Caco-2 (cell line): ENCODE measurements at regions not wholly inside any gene's neighbourhood (a gene's known extent, or its start where the extent isn't known, plus 50 kb on each side); places are given as distances from the start of the nearest gene placed in this dataset.

Experiments used
- BruUV-seq: library from RNA; stranded (reverse); fragments of 400-500 nt; replicated peaks from 2 replicates; lab custom pipeline; 2021; lab: Mats Ljungman, UMichigan
- CTCF ChIA-PET: fragments of 300-600 bp; sonication (Branson Sonifier 250); formaldehyde crosslinking; loops from one replicate; lab custom pipeline; 2022; ENCODE audit warnings: antibody characterized with exemption; lab: Charles Lee
- POLR2A ChIA-PET: fragments of 300-600 bp; sonication (Branson Sonifier 250); formaldehyde crosslinking; loops from one replicate; lab custom pipeline; 2022; ENCODE audit warnings: antibody characterized with exemption; lab: Charles Lee
- DNase-seq, 2 experiments: peaks; one replicate each; pipeline versions ENCODE4 v3.0.0 to v3.0.0-alpha.2; 2020 to 2022
- H3K27me3 ChIP-seq: replicated peaks from 2 replicates; pipeline ENCODE4 v1.6.0; 2011; ENCODE audit warnings: low read length; ENCODE audit not compliant: control insufficient read depth, insufficient read depth
- H3K36me3 ChIP-seq: 2 replicates; pipeline ENCODE4 v1.5.1; 2011; ENCODE audit warnings: low read length; ENCODE audit not compliant: control insufficient read depth, insufficient read depth
- H3K4me1 ChIP-seq: fragments of 250-450 bp; sonication (Bioruptor Pico); 2 replicates; pipeline ENCODE4 v1.5.1; 2020; ENCODE audit warnings: mild to moderate bottlenecking
- H3K4me3 ChIP-seq: 2 replicates; pipeline ENCODE4 v1.5.1; 2011; ENCODE audit warnings: low read depth, mild to moderate bottlenecking, control low read depth, low read length
- H3K9me3 ChIP-seq: fragments of 250-450 bp; sonication (Bioruptor Pico); 2 replicates; pipeline ENCODE4 v1.5.1; 2020; ENCODE audit warnings: mild to moderate bottlenecking, moderate library complexity
- H3K27ac Mint-ChIP-seq: one replicate; pipeline ENCODE4 v1.8.0; 2022; ENCODE audit warnings: mixed read lengths; ENCODE audit not compliant: unreplicated experiment
- H3K27me3 Mint-ChIP-seq: one replicate; pipeline ENCODE4 v1.8.0; 2022; ENCODE audit warnings: mixed read lengths; ENCODE audit not compliant: insufficient read depth, unreplicated experiment
- H3K36me3 Mint-ChIP-seq: one replicate; pipeline ENCODE4 v1.8.0; 2022; ENCODE audit warnings: mild to moderate bottlenecking, mixed read lengths; ENCODE audit not compliant: insufficient read depth, unreplicated experiment
- H3K4me1 Mint-ChIP-seq: one replicate; pipeline ENCODE4 v1.8.0; 2022; ENCODE audit warnings: low read depth, mixed read lengths; ENCODE audit not compliant: unreplicated experiment
- H3K4me3 Mint-ChIP-seq: one replicate; pipeline ENCODE4 v1.8.0; 2022; ENCODE audit warnings: mild to moderate bottlenecking, moderate library complexity, mixed read lengths; ENCODE audit not compliant: unreplicated experiment
- H3K9me3 Mint-ChIP-seq: one replicate; pipeline ENCODE4 v1.8.0; 2022; ENCODE audit warnings: mixed read lengths; ENCODE audit not compliant: unreplicated experiment
- intact Hi-C: fragments of 100-400 bp; cut with micrococcal nuclease; formaldehyde crosslinking; loops from one replicate; pipeline ENCODE4 v1.10.0; 2022; ENCODE audit not compliant: unreplicated experiment
- TF ChIP-seq, protein P1 (sequence below), 2 experiments: fragments of 200-600 bp in 1 of 2; IDR thresholded peaks; 1 replicate in 1 of 2; 2 replicates in 1 of 2; pipeline versions ENCODE4 v1.5.1 to v1.8.0; 2011 to 2022; ENCODE audit warnings: antibody characterized with exemption in 1 of 2, control low read depth in 1 of 2, inconsistent platforms in 1 of 2, low read depth in 1 of 2, low read length in 1 of 2, mild to moderate bottlenecking in 1 of 2, moderate library complexity in 1 of 2; ENCODE audit not compliant: insufficient read depth in 1 of 2, severe bottlenecking in 1 of 2, unreplicated experiment in 1 of 2

DNA sequence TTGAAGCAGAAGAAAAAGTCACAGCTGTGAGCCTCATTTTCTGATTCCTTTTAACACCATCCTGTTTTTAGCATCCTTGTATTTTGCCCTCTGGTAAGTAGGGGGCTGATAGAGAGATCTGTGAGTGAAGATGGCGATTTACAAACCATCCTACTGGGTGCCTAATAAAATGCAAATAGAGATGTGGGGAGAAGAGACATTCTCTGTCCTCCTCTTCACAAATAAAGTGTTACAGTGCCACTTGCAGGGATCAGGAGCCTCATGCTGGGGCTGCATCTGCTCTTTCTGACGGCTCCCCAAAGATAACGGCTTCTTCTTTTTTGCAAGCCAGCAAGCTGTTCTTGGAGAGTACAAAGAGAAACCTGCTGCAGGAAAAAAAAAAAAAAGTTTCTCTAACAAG lies 418.6 kb downstream of the TOX3 start:
- Histone ChIP-seq H3K9me3 (0 out of 2 replicates have a peak, but pooled peaks cover 4% of the 10 kb centered on the region), H3K4me1 (no peaks in the 10 kb centered on the region), H3K36me3 (no peaks in the 10 kb centered on the region), H3K27me3 (no peaks in the 10 kb centered on the region; the same call in 1 of the 2 replicates), H3K4me3 (no peak overlapping the region)
- ChIA-PET POLR2A (no interaction called here), CTCF (interaction anchor here (1.2 kb wide), 1 partner anchor 59 kb away, joined by 3 read pairs; no protein-coding TSS in a partner anchor)
- H3K27ac Mint-ChIP-seq, result no peak overlapping the region
- DNase-seq, result no peak
- no TSS peak for BruUV-seq
- H3K4me1 Mint-ChIP-seq, result no peaks in the 10 kb centered on the region
- TF ChIP-seq, protein P1, sequence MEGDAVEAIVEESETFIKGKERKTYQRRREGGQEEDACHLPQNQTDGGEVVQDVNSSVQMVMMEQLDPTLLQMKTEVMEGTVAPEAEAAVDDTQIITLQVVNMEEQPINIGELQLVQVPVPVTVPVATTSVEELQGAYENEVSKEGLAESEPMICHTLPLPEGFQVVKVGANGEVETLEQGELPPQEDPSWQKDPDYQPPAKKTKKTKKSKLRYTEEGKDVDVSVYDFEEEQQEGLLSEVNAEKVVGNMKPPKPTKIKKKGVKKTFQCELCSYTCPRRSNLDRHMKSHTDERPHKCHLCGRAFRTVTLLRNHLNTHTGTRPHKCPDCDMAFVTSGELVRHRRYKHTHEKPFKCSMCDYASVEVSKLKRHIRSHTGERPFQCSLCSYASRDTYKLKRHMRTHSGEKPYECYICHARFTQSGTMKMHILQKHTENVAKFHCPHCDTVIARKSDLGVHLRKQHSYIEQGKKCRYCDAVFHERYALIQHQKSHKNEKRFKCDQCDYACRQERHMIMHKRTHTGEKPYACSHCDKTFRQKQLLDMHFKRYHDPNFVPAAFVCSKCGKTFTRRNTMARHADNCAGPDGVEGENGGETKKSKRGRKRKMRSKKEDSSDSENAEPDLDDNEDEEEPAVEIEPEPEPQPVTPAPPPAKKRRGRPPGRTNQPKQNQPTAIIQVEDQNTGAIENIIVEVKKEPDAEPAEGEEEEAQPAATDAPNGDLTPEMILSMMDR (IDR thresholded peaks at IDR 0.05; ENCODE audit: insufficient read depth in 1 of 2, low read depth in 1 of 2, low read length in 1 of 2, severe bottlenecking in 1 of 2, unreplicated experiment in 1 of 2), result no peak
- intact Hi-C loops, result no loop called here
- no peak overlapping the region for H3K4me3 Mint-ChIP-seq
- no peaks in the 10 kb centered on the region for H3K36me3 Mint-ChIP-seq
- no peaks in the 10 kb centered on the region for H3K9me3 Mint-ChIP-seq
- peaks cover 1% of the 10 kb centered on the region for H3K27me3 Mint-ChIP-seq

DNA sequence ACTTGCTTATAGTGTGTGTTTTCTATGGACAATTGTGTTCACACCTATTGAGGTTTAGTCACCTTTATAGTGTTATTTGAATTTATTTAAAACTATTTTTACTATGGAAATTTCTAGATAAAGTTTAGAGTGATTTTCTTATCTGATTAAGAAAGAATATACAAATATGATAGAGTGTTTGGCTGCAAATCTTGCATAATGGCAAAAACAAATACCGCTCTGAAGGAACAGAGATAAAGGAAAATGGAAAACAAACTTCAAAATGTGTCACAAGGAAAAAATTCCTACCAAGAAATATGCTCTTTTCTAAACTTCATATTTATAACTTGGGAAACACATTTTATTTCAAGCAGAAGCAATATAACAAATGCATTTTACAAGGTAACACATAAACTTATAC lies 423.1 kb downstream of the TOX3 start:
- intact Hi-C loops, result no loop called here
- DNase-seq, result no peak
- no peaks in the 10 kb centered on the region; the same call in 1 of the 2 replicates for H3K27me3 ChIP-seq
- TF ChIP-seq, protein P1 (IDR thresholded peaks at IDR 0.05; ENCODE audit: insufficient read depth in 1 of 2, low read depth in 1 of 2, low read length in 1 of 2, severe bottlenecking in 1 of 2, unreplicated experiment in 1 of 2), result no peak
- BruUV-seq, result no TSS peak
- H3K27ac Mint-ChIP-seq, result no peak overlapping the region
- H3K27me3 Mint-ChIP-seq, result no peaks in the 10 kb centered on the region
- no peak overlapping the region for H3K4me3 ChIP-seq
- H3K4me3 Mint-ChIP-seq, result no peak overlapping the region
- no peaks in the 10 kb centered on the region for H3K36me3 ChIP-seq
- no peaks in the 10 kb centered on the region for H3K4me1 Mint-ChIP-seq
- H3K9me3 Mint-ChIP-seq, result peaks cover 29% of the 10 kb centered on the region
- no peaks in the 10 kb centered on the region for H3K36me3 Mint-ChIP-seq
- ChIA-PET CTCF (no interaction called here), POLR2A (no interaction called here)
- no peaks in the 10 kb centered on the region for H3K4me1 ChIP-seq
- peaks cover 12% of the 10 kb centered on the region for H3K9me3 ChIP-seq

DNA sequence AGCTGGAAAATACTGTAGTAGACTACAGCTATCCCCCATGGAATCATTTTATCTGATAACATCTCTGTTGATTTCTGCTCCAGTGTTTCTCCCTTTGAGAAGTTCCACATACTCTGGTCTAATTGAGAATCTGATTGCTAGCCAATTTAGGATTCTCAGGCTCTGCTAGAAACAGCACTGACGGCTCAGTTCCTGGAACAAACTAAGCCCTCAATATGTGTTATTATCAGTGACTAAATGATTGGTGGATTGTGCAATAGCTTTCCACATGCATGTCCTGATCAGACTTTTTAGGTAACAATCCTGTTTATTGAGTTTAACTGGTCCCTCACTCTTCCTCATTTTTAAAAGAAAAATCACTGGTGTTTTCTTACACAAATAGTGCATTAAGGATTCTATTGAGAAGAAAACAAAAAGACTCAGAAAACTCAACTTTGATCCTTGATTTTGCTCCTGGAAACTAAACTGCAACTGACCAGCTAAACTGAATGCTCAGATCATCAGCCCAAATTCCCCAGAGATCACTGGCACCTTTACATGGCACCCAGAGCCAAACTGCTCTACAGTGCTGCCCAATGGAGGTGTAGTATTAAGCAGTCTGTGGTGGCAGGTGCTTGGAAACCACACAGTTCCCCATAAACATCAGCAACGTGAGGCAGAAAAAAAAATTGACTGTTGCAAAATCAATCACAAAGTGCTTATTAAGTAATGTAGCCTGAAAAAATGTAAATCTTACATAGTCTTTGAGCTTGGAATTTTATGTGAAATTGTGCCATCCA lies 423.7 kb downstream of the TOX3 start:
- no peaks in the 10 kb centered on the region for H3K4me1 Mint-ChIP-seq
- Histone ChIP-seq H3K4me3 (no peak overlapping the region), H3K9me3 (peaks cover 12% of the 10 kb centered on the region), H3K27me3 (no peaks in the 10 kb centered on the region; the same call in 1 of the 2 replicates), H3K4me1 (no peaks in the 10 kb centered on the region), H3K36me3 (no peaks in the 10 kb centered on the region)
- no TSS peak for BruUV-seq
- H3K36me3 Mint-ChIP-seq, result no peaks in the 10 kb centered on the region
- DNase-seq, result no peak
- ChIA-PET POLR2A (no interaction called here), CTCF (no interaction called here)
- no peak overlapping the region for H3K27ac Mint-ChIP-seq
- intact Hi-C loops, result no loop called here
- H3K4me3 Mint-ChIP-seq, result no peak overlapping the region
- H3K27me3 Mint-ChIP-seq, result no peaks in the 10 kb centered on the region
- peaks cover 30% of the 10 kb centered on the region for H3K9me3 Mint-ChIP-seq
- TF ChIP-seq, protein P1 (IDR thresholded peaks at IDR 0.05; ENCODE audit: insufficient read depth in 1 of 2, low read depth in 1 of 2, low read length in 1 of 2, severe bottlenecking in 1 of 2, unreplicated experiment in 1 of 2), result no peak
